HG02840 (cell line): ENCODE measurements at regions not wholly inside any gene's neighbourhood (a gene's known extent, or its start where the extent isn't known, plus 50 kb on each side); places are given as distances from the start of the nearest gene placed in this dataset.
"Not testable (repeated sequence)": the region's sequence is repeated elsewhere in the genome, so short reads cannot be mapped to it uniquely, and the experiment has no call there.

Source experiments
- ATAC-seq: cut with Tn5 transposase; IDR thresholded peaks from one replicate; pipeline ENCODE4 v1.9.1; 2021; ENCODE audit warnings: mild to moderate bottlenecking, moderate library complexity, moderate number of reproducible peaks; ENCODE audit not compliant: unreplicated experiment, low FRiP score

DNA sequence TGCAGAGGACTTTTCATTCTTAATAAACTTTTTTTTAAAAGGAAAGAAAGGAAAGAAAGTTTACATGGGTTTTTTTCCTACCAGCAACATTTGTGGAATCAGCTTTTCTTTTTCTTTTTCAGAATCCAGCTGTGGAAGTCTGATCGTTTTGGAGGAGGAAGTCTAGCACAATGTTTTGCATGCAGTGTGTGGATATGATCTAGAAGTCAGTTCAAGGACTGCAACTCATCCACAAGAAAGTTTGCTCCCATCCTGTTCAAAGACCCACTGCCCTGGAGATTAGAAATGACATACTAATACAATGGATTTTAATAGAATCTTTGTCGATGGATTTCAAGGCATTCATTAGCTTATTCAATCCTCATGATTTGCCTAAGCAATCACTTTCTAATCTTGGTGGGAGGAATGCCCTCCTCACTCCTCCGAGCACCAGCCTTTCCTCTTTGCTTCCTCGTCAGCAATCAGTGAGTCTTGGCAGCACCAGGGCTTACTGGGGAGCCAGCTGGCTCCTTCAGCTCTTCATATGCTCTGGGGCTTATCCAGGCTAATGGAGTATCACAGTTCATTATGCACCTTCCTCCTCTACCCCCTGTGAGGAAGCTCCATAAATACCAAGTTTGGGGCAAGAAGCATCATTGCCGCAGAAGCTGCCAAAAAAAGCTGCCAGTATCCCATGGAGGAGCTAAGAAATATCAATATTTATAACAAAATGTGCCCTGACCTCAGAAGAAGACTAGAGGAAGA, 392.3 kb upstream of the PKN2 start:
- no peak for ATAC-seq

DNA sequence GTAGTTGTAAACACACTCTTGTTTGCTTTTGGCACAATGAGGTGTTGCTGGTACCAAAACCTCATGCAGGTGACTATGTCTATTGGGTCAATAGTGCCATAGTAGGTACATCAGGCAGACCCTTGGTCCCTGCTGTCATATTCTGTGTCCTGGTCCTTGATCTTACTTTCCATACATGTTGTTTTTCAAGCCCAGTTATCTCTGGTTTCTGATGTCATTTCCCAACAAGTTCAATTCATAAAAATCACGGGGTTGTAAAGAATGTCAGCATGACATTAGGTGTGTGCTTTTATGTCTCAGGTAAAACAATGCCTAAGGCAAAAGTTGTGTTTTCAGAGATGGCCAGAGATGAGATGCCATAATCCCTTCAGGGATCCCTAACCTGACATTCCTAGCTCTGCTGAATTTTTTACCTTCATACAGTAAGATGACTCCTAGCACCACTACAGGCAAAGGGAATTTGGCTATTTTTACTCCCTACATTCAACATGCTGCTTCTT, 390.3 kb upstream of the PKN2 start:
- no peak for ATAC-seq

DNA sequence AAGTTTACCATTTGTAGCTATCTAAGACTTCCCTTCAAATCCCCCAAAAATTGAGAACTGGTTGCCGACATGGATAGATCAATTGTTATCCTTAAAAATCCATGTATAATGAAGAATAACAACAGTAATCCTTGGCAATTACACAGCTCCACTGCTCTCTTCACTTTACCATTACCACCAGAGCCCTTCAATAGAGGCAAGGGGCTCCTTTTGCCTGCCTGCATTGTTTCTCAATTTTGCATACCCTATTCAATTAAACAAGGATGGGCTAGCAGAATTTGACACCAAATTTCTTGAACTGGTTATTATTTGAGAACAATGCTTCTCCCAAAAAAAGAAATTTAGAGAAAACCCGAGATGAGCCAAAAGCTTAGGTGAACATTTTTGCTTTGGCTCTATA, 387.8 kb upstream of the PKN2 start:
- no peak for ATAC-seq

DNA sequence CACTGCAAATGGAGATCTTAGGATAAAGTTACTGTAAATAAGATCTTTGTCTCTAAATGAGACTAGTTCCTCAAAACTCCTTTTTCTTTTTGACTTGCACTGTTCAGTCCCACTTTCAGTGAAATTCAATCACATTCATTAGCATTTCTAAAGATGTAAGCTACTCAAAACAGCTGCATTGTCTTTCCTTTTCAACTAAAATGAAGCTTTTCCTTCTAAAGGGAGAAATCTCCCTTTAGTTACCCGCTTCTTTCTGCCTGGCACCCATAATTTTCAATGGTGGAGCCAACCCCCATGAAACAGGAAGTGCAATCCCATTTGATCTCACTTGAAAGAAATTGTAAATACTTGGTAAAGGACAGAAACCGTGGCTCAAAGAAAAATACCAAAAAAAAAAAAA, 387.4 kb upstream of the PKN2 start:
- no peak for ATAC-seq

DNA sequence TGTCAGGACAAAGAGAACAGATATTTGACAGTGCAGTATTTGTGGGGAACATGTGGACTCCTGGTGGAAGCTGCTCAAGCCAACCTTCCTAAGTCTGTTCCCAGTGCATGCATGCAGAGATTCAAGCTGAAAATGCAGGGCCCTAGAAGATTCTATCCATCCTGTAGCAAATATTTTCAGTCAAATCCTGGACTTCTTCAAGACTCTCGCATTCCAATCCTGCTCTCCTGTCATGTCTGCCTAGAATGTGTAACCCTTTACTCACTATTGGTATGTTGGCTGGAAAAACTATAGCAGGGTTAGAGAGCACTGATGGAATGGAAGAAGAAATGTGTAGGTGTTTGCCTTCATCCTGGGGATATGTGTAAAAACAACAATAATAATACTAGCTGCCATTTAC, 385.6 kb upstream of the PKN2 start:
- no peak for ATAC-seq

DNA sequence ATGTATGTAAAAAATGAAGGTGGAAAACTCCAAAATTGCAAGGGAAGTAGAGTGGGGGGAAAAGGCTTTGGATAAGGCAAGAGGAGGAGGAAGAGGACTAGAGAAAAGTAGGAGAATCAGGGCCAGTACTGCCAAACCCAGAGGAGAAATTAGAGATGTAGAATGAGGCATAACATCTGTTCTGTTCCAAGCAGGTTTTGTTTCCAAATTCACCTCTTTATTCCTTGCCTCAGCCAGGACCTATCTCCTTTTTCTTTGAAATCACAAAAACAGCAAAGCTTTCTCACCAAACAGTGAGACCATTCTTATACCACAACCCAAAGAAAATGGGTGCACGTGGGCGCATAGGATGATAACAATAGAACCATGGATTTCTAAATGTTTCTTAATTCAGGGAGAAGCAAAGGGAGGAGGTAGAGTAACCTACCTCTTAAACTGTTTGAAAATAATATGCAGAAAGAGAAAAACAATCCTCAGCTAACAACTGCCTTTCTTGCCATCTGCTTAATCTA, 383.3 kb upstream of the PKN2 start:
- ATAC-seq, result no peak

DNA sequence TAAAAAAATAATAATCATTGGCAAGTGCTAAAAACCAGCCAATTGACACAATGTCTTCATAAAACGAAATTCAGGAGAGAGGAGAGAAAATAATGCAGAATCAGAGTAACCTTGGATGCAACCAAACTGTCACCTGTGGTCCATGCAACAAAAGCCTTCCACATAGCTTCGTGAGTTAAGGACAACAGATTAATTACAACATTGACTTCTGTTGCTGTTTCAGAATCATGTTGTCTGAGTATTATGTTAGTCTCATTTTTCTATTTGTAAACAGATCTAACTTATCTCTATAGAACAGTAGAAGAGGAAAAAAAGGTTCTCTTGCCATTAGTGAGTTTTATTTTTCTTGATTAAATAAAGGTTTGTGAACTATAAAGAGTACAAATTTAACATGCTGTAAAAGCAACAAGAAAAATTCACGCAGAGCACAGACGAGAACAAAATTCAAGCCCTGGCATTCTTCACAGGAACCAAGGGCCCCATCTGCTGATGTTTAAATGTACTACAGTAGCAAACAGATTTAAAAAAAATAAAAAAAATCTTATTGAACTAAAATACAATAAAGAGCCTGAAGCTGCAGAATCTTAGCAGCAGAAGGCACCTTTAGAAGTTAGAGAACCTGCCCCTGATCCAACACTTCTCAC, 381.1 kb upstream of the PKN2 start:
- ATAC-seq, result no peak

DNA sequence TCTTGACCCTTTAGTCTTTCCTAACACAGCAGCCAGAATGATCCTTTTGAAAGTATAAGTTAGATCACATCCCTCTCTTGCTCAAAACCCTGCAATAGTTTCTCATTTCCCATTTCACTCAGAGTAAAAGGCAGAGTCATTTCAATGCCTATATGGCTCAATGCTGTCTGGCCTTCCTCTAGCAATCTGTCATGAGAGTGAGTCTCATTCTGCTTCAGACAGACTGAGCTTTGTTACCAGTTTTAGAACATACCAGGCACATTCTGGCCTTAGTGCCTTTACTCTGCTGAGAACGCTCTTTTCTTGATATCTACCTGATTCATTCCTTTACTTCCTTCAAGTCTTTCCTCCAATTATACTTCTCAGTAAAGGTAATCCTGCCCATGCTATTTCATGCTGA, 372.8 kb upstream of the PKN2 start:
- ATAC-seq, result no peak

DNA sequence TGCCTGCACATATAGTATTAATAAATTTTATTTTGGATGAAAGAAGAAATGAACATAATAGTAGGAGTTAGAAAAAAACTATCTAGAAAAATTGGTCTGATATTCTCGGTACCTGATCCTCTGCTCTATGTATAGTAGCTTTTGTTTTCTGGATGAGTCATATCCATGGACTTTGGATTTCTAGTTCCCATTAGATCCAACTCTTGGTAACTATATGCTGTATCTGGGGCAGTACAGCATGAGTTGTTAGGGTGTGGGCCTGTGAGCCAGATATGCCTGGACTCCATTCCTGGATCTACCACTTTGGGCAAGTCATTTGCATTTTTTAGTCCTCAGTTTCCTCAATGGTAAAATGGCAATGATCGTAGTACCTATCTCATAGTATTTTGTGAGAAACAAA, 372.2 kb upstream of the PKN2 start:
- ATAC-seq, result no peak

DNA sequence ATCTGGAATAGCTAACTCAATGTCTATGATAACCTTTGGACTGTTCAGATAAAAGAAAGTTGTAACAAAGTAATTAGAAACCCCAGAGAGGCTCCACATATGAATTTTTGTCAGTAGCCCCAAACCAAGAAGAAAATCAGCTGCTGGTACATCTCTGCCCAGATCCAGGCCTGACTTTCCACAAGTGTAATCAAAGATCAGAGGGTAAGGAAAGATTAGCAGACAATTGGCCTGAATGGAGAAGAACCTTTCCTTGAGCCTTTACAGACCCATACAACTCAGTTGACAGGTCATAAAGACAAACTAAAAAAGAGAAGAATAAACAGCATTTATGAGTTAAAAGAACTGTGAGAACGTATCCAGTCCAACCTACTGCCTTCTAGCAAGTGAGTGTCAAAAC, 366.7 kb upstream of the PKN2 start:
- no peak for ATAC-seq

DNA sequence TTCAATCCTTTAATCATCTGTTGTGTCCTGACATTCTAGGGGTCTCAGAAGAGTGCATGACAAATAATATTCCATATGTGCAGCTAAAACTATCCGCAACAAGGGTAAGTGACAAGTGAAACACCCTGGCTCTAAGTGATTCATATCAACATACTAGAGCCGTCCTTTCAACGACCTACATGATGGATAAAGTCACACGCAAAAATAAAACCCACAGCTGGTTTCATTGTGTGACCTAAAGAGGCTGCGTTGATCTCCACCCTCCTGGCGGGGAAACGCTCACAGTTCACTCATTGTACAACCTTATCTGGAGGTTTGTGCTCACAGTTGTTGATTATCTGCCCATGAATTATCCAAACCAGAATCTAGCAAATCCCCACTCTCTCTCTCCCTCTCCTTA, 365.3 kb upstream of the PKN2 start:
- ATAC-seq, result no peak

DNA sequence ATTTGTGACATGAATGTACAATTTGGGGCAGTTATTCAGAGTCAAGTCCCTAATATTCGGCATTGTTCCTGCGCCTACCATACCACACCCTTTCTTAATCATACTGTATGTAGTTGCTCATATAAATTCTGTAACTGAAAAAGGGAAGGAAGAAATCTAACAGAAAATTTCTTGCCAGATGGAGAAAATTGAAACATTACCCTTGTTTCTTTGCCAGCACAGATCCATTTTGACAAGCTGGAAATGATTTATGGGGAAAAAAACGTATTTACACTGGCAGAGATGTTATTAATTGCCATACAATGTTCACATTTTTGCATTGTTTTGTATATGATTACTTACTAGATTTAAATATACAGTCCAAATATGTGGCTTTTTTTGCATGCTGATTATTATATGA, 363.8 kb upstream of the PKN2 start:
- no peak for ATAC-seq

DNA sequence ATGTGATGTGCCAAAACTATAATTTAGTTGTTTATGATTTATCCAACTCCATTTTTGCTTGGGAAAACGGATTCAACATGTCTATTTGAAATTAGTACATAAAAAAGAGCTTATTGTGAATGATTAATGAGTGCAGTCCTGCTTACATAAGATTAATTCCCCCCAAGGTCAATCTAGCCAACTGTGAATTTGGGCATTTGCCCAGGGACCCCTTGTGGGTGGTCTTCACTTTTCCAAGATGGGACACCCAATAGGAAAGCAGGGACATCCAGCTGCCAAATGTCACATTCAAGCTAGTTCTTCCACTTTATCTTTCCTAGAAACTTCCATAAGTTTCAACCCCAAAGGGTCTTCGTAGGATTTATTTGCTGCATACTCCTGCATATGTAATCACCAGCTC, 362.4 kb upstream of the PKN2 start:
- no peak for ATAC-seq

DNA sequence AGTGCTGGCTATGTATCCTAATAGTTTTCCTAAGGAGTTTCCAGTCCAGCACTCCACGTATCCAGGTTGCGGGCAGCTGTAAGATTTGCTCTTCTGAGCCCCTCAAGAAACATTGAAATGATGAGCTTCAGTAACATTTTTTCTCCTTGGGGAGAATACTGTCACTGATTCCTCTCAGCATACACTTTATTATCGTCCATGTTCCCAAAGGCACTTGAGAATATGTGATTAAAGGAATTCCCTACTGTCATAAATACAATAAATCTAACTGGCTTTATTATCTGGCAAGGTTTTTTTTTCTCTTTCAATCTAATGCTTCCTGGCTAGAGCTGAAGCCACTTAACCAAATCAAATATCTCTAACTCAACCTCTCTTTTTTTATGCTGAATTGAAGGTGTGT, 359.2 kb upstream of the PKN2 start:
- no peak for ATAC-seq

DNA sequence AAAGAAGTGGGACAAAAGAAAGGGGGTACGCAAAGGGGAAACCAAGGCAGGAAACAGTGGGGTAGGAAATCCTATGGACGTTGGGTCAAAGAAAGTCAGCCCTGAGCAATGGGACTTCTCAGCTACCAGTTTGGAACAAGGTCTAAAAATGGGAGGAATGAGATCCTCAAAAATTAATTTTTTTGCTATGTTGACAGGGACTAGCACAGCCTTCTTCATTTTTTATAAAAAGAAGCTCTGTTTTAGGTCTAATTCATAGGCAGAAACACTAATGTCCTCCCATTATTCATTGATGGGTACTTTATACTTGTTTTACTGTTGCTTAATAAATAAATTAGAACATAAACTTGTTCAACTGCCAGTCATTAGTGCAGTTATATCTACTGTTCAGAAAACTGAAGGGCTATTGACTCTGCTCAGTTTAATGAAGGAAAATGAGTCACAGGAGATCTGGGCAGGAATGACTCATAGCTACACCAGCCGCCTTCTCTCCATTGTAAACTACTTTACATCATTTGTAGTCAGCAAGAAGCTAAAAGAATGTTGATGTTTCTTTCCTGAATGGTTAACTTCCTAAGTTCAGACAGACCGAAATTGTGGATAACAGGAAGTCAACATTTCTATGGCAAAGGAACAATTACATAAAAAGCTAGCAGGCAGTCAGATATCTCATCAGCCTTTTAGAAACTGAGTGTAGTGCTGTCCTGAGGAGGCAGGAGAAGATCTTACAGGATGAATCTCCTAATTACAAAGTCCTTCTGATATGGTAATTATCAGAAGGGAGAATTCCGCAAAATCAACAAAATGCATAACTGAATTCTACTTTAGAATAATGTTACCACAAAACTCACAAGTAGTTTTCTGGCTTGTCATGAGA, 356.4 kb upstream of the PKN2 start:
- no peak for ATAC-seq

DNA sequence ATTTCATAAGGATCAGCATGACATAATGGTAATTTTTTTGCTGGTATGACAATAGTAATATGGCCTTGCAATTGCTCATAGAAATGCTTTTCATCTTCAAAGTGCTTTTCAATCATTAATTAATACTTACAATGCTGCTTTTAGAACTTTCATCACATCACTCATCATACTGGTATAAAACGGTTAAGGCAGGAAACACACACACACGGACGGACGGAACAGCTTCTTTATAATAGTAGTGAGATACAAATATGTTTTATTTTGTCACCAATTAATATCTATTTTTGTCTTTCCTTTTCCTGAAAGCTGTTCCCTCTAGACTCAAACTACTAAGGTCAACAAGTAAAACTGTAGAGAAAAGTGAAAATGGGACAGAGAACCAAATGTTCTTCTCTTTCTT, 353.9 kb upstream of the PKN2 start:
- ATAC-seq, result no peak

DNA sequence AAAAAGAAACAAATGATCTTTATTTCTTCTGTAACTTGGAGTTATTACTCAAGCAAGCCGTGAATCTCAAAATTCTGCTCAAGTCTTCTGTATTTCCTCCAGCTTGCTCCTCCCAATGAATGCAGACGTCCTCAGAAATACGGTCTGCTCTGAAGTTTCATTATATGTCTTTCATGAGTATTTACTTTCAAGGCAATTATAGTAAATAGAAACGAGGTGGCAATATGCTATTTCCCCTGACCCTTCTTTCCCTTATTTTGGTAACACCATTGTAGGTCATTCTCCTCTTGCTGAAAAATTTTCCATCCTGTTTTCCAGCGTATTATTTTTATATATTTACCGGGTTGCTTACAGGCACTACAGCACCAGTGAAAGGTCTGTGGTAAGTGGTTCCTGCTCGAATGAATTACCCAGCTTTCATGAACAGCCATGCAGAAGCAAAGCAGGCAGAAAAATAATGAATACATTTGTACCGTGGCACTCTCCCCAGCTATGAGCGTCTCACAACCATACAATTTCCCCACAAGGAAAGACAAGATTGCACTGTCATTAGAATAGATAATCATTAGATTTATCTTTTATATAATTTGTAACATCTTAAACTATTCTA, 350.9 kb upstream of the PKN2 start:
- no peak for ATAC-seq

DNA sequence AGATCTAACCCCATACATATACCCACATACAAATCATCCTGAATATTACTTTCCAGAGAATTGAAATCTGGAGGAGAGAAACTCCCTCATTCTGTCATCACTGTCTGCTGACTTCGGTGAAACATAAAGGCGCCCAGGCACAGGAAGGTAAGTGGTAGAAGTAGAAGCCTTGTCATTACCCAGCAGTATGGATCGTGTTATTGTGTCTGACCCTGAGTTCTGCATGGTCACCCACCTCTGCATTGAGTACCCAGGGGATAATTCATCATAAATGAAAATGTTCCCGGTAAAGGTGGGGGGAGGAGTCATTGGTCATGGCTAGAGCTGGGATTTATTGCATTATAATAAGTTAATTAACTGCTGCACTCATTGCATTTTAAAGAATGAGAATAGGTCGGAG, 342.6 kb upstream of the PKN2 start:
- ATAC-seq, result no peak

DNA sequence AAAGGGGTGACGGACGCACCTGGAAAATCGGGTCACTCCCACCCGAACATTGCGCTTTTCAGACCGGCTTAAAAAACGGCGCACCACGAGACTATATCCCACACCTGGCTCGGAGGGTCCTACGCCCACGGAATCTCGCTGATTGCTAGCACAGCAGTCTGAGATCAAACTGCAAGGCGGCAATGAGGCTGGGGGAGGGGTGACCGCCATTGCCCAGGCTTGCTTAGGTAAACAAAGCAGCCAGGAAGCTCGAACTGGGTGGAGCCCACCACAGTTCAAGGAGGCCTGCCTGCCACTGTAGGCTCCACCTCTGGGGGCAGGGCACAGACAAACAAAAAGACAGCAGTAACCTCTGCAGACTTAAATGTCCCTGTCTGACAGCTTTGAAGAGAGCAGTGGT, 342.0 kb upstream of the PKN2 start:
- ATAC-seq, result not testable (repeated sequence)

DNA sequence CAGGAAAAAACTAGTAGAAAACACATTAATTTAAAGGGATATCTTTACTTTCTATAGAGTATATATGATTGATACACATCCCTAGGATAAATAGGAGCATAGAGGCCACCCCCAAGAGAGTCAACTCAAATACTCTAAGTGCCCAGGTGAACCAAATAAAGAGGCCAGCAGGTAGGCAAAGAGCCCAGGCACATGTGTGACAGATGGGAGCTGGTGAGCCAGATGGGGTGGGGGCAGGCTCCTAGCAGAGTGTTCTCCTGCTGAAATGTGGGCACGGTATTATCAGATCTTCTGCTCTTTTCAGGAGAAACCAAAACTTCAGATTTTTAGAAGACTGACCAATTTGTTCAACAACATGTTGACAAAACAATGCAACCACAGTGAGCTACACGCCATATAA, 333.4 kb upstream of the PKN2 start:
- ATAC-seq, result no peak

DNA sequence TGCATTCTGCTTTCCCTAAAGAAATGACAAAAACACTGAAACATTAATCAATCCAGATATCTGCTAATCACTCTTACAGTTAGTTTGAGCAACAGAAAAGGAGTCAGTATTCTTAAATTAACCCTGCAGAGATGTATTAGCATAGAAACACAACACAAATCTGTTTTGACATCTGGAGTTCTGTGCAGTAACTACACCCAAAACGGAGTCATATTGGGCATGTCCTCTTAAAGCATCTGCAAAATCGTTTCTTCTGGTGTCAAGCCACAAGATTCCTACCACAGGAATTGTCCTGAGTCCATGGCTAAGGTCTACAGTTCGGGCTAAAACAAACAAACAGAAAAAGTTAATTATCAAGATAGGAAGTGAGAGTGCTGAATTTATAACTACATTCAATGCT, 332.1 kb upstream of the PKN2 start:
- ATAC-seq, result no peak
